DMS 273 (cell line): ENCODE measurements at regions not wholly inside any gene's neighbourhood (a gene's known extent, or its start where the extent isn't known, plus 50 kb on each side); places are given as distances from the start of the nearest gene placed in this dataset.

Experiments used
- DNase-seq: peaks from one replicate; lab custom pipeline; 2025; ENCODE audit not compliant: unreplicated experiment; lab: John Stamatoyannopoulos, UW

- no peak for DNase-seq
Observed at GRCh38 chr2:41937464-41937906, 110.3 kb upstream of the PKDCC start.

- DNase-seq = no peak
Observed at GRCh38 chr2:41937921-41938708, 109.7 kb upstream of the PKDCC start.

GRCh38 chr2:41940060-41940744 lies 107.6 kb upstream of the PKDCC start:
- DNase-seq = no peak

- DNase-seq = no peak
Observed at GRCh38 chr2:41940745-41941063, 107.1 kb upstream of the PKDCC start.

- no peak for DNase-seq
Observed at GRCh38 chr2:41941831-41942230, 106.0 kb upstream of the PKDCC start.

GRCh38 chr2:41942278-41942677 lies 105.5 kb upstream of the PKDCC start:
- no peak for DNase-seq

GRCh38 chr2:41943159-41943558 lies 104.7 kb upstream of the PKDCC start:
- no peak for DNase-seq

GRCh38 chr2:41944220-41944880 lies 103.5 kb upstream of the PKDCC start:
- no peak for DNase-seq

GRCh38 chr2:41947701-41948396 lies 100.0 kb upstream of the PKDCC start:
- DNase-seq = no peak

GRCh38 chr2:41948397-41948763 lies 99.4 kb upstream of the PKDCC start:
- no peak for DNase-seq

GRCh38 chr2:41949091-41949882 lies 98.5 kb upstream of the PKDCC start:
- no peak for DNase-seq

- no peak for DNase-seq
Observed at GRCh38 chr2:41949883-41950665, 97.7 kb upstream of the PKDCC start.

- DNase-seq = no peak
Observed at GRCh38 chr2:41950666-41950960, 97.2 kb upstream of the PKDCC start.

- no peak for DNase-seq
Observed at GRCh38 chr2:41954304-41955291, 93.2 kb upstream of the PKDCC start.

- no peak for DNase-seq
Observed at GRCh38 chr2:41955316-41956043, 92.3 kb upstream of the PKDCC start.

- no peak for DNase-seq
Observed at GRCh38 chr2:41957431-41957830, 90.4 kb upstream of the PKDCC start.

GRCh38 chr2:41958251-41958650 lies 89.6 kb upstream of the PKDCC start:
- no peak for DNase-seq

GRCh38 chr2:41958775-41959174 lies 89.0 kb upstream of the PKDCC start:
- no peak for DNase-seq
